ENCODE measurements at regions not wholly inside any gene's neighbourhood (a gene's known extent, or its start where the extent isn't known, plus 50 kb on each side); places are given as distances from the start of the nearest gene placed in this dataset.

DNA sequence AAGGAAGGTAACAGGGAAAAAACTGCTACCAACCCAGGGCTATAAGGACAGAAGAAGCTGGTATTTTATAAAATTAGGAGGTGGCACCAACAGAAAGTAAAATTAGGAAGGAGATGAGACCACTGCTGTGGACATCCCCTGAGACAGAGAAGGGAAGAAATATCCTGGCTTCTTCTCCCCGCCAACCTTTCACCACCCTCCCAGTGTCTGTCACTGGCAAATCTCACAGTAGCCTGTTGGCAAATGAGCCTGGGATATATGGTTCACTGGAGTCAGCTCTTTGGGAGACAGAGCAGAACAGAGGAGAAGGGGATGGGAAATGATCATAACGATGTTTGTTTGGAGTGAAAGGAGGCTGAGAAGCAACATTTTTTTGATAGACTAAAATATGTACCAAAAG is 190.9 kb upstream of the PACRGL start:
- H3K36me3 ChIP-seq (ENCODE audit: control insufficient read depth in 2 of 2, insufficient read depth in 2 of 2, low read length in 2 of 2): no peaks in the 10 kb centered on the region
- H3K9ac ChIP-seq (ENCODE audit: low read length in 2 of 2): no peak overlapping the region
- no peak overlapping the region for H3K4me3 ChIP-seq (ENCODE audit: low read length in 2 of 2)
- no peaks in the 10 kb centered on the region for H3K9me3 ChIP-seq (ENCODE audit: control insufficient read depth in 2 of 2, low read length in 2 of 2)
- no peak overlapping the region for H3K27ac ChIP-seq (ENCODE audit: low read length)
- no peaks in the 10 kb centered on the region for H3K27me3 ChIP-seq (ENCODE audit: control insufficient read depth in 1 of 2, insufficient read depth in 2 of 2, low read length in 2 of 2)
- no peaks in the 10 kb centered on the region for H3K4me1 ChIP-seq (ENCODE audit: control insufficient read depth, insufficient read depth, low read length)

DNA sequence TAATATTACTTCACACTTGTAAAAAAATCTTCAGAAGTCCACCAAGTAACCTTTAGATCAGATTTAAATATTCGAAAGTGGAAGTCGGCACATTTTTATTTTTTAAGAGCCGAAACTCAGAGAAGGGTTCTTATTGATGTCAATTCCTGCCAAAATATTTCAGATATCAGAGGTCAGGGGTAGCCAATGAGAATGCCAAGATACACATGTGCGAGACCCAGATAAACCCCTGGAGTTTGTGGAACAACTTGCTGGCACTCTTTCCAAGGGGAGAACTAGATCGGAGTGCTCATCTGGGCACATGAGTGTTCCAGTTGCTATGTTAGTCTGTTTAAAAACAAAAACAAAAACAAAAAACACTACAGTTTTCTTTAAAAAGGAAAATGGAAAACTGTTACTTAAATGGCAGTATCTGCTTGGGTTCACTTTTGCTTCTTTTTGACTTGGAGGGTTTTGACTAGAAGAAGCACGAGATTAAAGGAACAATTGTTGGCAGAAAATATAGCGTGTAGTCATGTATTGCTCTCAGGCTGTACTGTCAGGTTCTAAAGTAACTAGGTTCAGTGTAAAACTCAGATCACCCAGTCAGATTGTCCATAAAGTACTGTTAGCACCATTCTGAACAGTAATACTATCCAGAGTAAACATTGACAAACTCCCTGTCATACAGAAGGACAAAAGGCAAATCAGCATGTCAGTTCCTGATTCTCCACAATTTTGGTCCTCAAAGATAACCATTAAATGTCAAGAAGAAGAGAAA is 188.0 kb upstream of the PACRGL start:
- H3K9ac ChIP-seq (ENCODE audit: low read length in 2 of 2): no peak overlapping the region
- H3K4me1 ChIP-seq (ENCODE audit: control insufficient read depth, insufficient read depth, low read length): no peaks in the 10 kb centered on the region
- no peaks in the 10 kb centered on the region for H3K27me3 ChIP-seq (ENCODE audit: control insufficient read depth in 1 of 2, insufficient read depth in 2 of 2, low read length in 2 of 2)
- no peaks in the 10 kb centered on the region for H3K9me3 ChIP-seq (ENCODE audit: control insufficient read depth in 2 of 2, low read length in 2 of 2)
- no peak overlapping the region for H3K4me3 ChIP-seq (ENCODE audit: low read length in 2 of 2)
- H3K27ac ChIP-seq (ENCODE audit: low read length): no peak overlapping the region
- no peaks in the 10 kb centered on the region for H3K36me3 ChIP-seq (ENCODE audit: control insufficient read depth in 2 of 2, insufficient read depth in 2 of 2, low read length in 2 of 2)

DNA sequence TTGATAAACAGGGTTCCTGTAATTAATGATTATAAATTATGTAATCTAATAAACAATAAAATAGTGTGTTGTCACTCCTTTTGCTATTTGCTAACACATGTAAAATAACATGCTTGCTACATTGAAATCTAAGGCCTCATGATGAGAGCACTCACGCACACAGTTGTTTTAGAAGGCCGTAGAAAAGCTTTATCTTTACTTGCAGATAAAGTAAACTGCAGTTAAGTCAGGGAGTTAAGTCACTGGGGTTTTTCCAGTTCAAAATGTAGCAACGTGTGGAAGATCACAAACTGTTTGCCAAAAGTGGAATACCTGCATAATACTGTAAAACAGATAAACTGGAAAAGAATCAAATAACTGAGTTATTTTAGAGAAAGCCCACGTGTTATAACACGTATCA is 187.3 kb upstream of the PACRGL start:
- H3K36me3 ChIP-seq (ENCODE audit: control insufficient read depth in 2 of 2, insufficient read depth in 2 of 2, low read length in 2 of 2): no peaks in the 10 kb centered on the region
- no peak overlapping the region for H3K27ac ChIP-seq (ENCODE audit: low read length)
- no peaks in the 10 kb centered on the region for H3K4me1 ChIP-seq (ENCODE audit: control insufficient read depth, insufficient read depth, low read length)
- H3K9ac ChIP-seq (ENCODE audit: low read length in 2 of 2): no peak overlapping the region
- H3K9me3 ChIP-seq (ENCODE audit: control insufficient read depth in 2 of 2, low read length in 2 of 2): no peaks in the 10 kb centered on the region
- no peak overlapping the region for H3K4me3 ChIP-seq (ENCODE audit: low read length in 2 of 2)
- no peaks in the 10 kb centered on the region for H3K27me3 ChIP-seq (ENCODE audit: control insufficient read depth in 1 of 2, insufficient read depth in 2 of 2, low read length in 2 of 2)

DNA sequence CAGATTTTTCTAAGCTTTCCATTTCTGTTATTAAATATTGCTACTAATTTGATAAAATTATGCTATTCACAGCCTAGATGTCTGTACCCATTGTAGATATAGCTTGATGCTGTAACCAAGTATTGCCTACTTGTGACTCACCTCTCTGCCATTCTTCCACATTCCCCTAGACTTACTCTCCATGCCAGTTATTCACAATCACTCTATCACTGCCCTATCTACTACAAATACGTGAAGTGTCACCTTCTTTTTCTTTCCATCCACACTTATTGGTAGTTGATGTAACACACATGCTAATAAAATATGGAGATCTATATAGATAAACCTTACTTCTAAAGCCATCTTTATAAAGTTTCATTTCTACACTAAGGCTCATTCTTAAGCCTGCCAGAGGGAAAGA is 179.4 kb upstream of the PACRGL start:
- no peaks in the 10 kb centered on the region for H3K27me3 ChIP-seq (ENCODE audit: control insufficient read depth in 1 of 2, insufficient read depth in 2 of 2, low read length in 2 of 2)
- H3K9me3 ChIP-seq (ENCODE audit: control insufficient read depth in 2 of 2, low read length in 2 of 2): no peaks in the 10 kb centered on the region
- H3K27ac ChIP-seq (ENCODE audit: low read length): no peak overlapping the region
- no peak overlapping the region for H3K4me3 ChIP-seq (ENCODE audit: low read length in 2 of 2)
- H3K9ac ChIP-seq (ENCODE audit: low read length in 2 of 2): no peak overlapping the region
- no peaks in the 10 kb centered on the region for H3K4me1 ChIP-seq (ENCODE audit: control insufficient read depth, insufficient read depth, low read length)
- H3K36me3 ChIP-seq (ENCODE audit: control insufficient read depth in 2 of 2, insufficient read depth in 2 of 2, low read length in 2 of 2): no peaks in the 10 kb centered on the region

DNA sequence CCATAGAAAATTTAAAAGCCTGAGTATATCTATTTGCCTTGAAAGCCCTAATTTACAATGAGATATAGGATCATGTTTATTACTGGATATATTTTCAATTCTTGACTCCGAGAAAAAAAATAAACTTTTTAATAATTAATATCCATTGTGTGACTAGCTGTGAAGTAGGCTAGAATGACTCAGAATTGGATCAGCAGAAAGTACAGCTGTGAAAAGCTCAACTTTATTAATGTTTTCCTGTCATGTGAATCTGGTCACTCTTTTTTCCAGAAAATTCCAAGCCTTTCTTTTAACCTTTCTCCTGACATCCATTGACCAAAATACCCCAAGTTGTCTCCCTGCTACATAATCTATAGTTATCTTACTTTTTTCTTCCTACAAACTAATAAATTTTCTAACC is 171.8 kb upstream of the PACRGL start:
- Histone ChIP-seq H3K9ac (ENCODE audit: low read length in 2 of 2) (no peak overlapping the region), H3K36me3 (ENCODE audit: control insufficient read depth in 2 of 2, insufficient read depth in 2 of 2, low read length in 2 of 2) (peaks cover 0 to under 1% of the 10 kb centered on the region in 2 donors), H3K4me3 (ENCODE audit: low read length in 2 of 2) (no peak overlapping the region), H3K27me3 (ENCODE audit: control insufficient read depth in 1 of 2, insufficient read depth in 2 of 2, low read length in 2 of 2) (no peaks in the 10 kb centered on the region), H3K4me1 (ENCODE audit: control insufficient read depth, insufficient read depth, low read length) (no peaks in the 10 kb centered on the region), H3K9me3 (ENCODE audit: control insufficient read depth in 2 of 2, low read length in 2 of 2) (no peaks in the 10 kb centered on the region), H3K27ac (ENCODE audit: low read length) (no peak overlapping the region)

DNA sequence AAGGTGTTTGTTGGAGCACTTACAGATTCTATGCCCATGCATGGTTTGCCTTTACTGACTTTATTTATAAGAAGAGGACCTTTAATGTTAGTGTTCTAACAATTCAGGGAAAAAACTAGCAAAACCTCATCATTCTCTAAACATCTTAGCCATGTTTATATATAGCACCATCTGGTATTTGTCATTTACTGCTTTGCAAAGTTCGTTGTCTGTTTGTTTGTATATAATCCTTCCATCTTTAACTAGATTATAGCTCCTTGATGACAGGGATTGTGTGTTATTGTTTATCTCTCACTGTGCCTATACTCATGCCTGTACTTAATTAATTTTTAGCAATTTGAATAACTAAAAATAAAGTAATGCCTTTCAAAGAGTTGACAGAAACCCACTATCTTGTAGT is 170.6 kb upstream of the PACRGL start:
- H3K27me3 ChIP-seq (ENCODE audit: control insufficient read depth in 1 of 2, insufficient read depth in 2 of 2, low read length in 2 of 2): no peaks in the 10 kb centered on the region
- H3K36me3 ChIP-seq (ENCODE audit: control insufficient read depth in 2 of 2, insufficient read depth in 2 of 2, low read length in 2 of 2): peaks cover 0 to 4% of the 10 kb centered on the region in 2 donors
- H3K9me3 ChIP-seq (ENCODE audit: control insufficient read depth in 2 of 2, low read length in 2 of 2): no peaks in the 10 kb centered on the region
- H3K27ac ChIP-seq (ENCODE audit: low read length): no peak overlapping the region
- H3K9ac ChIP-seq (ENCODE audit: low read length in 2 of 2): no peak overlapping the region
- no peak overlapping the region for H3K4me3 ChIP-seq (ENCODE audit: low read length in 2 of 2)
- no peaks in the 10 kb centered on the region for H3K4me1 ChIP-seq (ENCODE audit: control insufficient read depth, insufficient read depth, low read length)

DNA sequence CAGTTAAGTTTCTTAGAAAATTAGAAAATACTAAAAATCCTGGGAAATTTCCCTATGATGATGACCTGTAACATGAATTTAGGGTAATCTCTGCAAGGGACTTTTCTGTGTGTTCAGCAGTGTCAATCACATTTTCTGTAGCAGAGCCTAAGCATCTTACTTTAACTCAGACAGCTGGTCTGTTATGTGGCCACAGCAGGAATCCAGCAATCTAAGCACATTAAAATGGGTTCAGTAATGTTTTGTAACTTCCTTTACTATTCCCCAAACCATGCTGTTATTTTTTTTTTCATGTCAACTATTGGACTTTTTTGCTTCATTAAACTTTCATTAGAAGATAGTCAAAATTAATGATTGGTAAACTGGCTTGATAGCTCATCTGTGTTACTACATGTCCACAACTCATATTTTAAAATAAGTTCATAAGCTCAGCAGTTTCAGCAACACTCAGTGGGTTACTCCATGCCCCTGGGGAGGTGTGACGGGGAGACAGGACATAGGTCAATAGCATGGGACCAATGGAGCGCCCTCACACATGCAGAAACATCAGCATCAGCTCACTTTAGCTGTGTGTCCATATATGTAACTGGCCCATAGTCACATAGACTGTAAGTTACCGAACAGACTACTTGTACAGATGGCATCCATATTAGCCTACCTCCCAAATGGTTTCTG is 168.0 kb upstream of the PACRGL start:
- no peak overlapping the region for H3K4me3 ChIP-seq (ENCODE audit: low read length in 2 of 2)
- peaks cover 0 to 4% of the 10 kb centered on the region in 2 donors for H3K36me3 ChIP-seq (ENCODE audit: control insufficient read depth in 2 of 2, insufficient read depth in 2 of 2, low read length in 2 of 2)
- H3K9me3 ChIP-seq (ENCODE audit: control insufficient read depth in 2 of 2, low read length in 2 of 2): no peaks in the 10 kb centered on the region
- no peak overlapping the region for H3K9ac ChIP-seq (ENCODE audit: low read length in 2 of 2)
- no peak overlapping the region for H3K27ac ChIP-seq (ENCODE audit: low read length)
- no peaks in the 10 kb centered on the region for H3K4me1 ChIP-seq (ENCODE audit: control insufficient read depth, insufficient read depth, low read length)
- H3K27me3 ChIP-seq (ENCODE audit: control insufficient read depth in 1 of 2, insufficient read depth in 2 of 2, low read length in 2 of 2): no peaks in the 10 kb centered on the region

DNA sequence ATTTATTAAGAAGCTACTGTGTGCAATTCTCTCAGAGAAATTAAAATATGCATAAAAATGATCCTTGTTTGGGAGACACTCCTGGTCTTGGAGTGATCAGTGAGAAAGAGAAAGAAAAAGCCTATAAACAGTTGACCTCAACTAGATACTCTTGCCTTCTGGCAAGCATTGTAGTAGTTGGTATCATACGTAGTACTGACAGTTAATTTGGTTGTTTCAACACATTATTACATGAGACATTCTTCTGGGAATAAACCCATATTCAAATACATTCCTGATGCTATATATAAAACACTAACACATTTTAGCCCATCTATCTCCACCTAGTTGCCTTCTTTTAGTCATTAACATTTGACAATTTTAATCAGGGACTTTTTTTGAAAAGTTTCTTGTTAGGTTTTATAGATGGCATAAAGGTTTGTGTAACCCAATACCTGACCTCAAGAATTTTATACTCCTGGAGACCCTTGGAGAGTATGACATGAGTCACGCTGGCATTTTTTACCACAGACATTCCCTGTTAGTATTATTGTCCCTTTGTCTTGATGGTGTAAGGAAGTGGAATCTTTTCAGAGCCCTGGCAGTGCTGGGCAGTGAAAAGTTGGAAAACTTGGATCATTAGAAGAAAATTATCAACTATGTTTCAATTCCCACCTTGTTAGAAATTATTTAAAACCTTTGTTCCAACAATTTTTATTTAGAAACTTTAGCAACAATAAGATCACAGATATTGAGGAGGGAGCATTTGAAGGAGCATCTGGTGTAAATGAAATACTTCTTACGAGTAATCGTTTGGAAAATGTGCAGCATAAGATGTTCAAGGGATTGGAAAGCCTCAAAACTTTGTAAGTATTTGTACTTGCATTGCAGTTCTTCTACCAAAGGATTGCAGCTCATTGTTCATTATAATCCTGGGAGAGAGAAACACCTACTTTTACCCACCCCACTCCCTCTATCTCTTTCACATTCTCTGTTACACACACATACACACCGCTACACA is 167.1 kb upstream of the PACRGL start:
- Histone ChIP-seq H3K9me3 (ENCODE audit: control insufficient read depth in 2 of 2, low read length in 2 of 2) (no peaks in the 10 kb centered on the region), H3K4me3 (ENCODE audit: low read length in 2 of 2) (no peak overlapping the region), H3K27ac (ENCODE audit: low read length) (no peak overlapping the region), H3K27me3 (ENCODE audit: control insufficient read depth in 1 of 2, insufficient read depth in 2 of 2, low read length in 2 of 2) (no peaks in the 10 kb centered on the region), H3K36me3 (ENCODE audit: control insufficient read depth in 2 of 2, insufficient read depth in 2 of 2, low read length in 2 of 2) (peaks cover 0 to 4% of the 10 kb centered on the region in 2 donors), H3K9ac (ENCODE audit: low read length in 2 of 2) (no peak overlapping the region), H3K4me1 (ENCODE audit: control insufficient read depth, insufficient read depth, low read length) (no peaks in the 10 kb centered on the region)

DNA sequence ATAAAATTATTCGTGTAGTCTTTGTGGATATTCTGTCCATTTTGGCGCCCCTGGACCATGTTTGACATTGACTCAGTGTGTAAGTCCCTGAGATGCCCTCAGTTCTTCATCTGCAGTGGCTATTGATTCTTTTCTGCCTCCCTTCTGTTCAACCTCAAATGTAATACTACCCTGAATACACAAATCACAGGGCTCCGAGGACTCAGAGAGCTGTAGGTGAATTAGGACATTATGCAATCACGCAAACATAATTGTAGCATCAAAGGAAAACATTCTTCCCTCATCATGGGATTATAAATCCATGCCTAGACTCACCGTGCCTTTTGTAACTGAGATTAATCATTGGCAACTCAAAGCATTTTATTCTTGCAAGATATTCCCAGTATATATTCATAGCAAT is 161.4 kb upstream of the PACRGL start:
- Histone ChIP-seq H3K9me3 (ENCODE audit: control insufficient read depth in 2 of 2, low read length in 2 of 2) (no peaks in the 10 kb centered on the region), H3K4me3 (ENCODE audit: low read length in 2 of 2) (no peak overlapping the region), H3K36me3 (ENCODE audit: control insufficient read depth in 2 of 2, insufficient read depth in 2 of 2, low read length in 2 of 2) (no peaks in the 10 kb centered on the region), H3K27ac (ENCODE audit: low read length) (no peak overlapping the region), H3K27me3 (ENCODE audit: control insufficient read depth in 1 of 2, insufficient read depth in 2 of 2, low read length in 2 of 2) (no peaks in the 10 kb centered on the region), H3K9ac (ENCODE audit: low read length in 2 of 2) (no peak overlapping the region), H3K4me1 (ENCODE audit: control insufficient read depth, insufficient read depth, low read length) (no peaks in the 10 kb centered on the region)

DNA sequence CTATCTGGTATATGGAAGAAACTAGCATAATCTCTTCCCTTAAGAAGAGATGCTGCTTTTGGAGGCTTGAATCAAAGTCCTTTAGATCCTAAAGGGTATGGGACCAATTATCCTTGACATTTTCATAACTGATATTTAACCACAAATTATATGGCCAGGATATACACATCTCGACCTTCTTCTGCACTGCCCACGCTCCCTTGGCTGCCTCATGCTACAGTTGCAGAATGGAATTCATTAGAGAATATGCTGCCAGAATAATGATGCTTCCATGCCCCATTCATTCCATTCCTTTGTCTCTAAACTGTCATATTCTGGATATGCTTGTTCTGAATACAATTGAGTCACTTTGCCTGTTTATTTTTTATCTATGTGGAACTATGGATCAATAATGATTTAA is 157.1 kb upstream of the PACRGL start:
- no peak overlapping the region for H3K9ac ChIP-seq (ENCODE audit: low read length in 2 of 2)
- H3K9me3 ChIP-seq (ENCODE audit: control insufficient read depth in 2 of 2, low read length in 2 of 2): no peaks in the 10 kb centered on the region

More for the DNA sequence above, 157.1 kb upstream of the PACRGL start:
- H3K27me3 ChIP-seq (ENCODE audit: control insufficient read depth in 1 of 2, insufficient read depth in 2 of 2, low read length in 2 of 2): no peaks in the 10 kb centered on the region
- no peak overlapping the region for H3K4me3 ChIP-seq (ENCODE audit: low read length in 2 of 2)
- H3K4me1 ChIP-seq (ENCODE audit: control insufficient read depth, insufficient read depth, low read length): no peaks in the 10 kb centered on the region
- no peaks in the 10 kb centered on the region for H3K36me3 ChIP-seq (ENCODE audit: control insufficient read depth in 2 of 2, insufficient read depth in 2 of 2, low read length in 2 of 2)
- H3K27ac ChIP-seq (ENCODE audit: low read length): no peak overlapping the region
